ENCODE measurements at regions not wholly inside any gene's neighbourhood (a gene's known extent, or its start where the extent isn't known, plus 50 kb on each side); places are given as distances from the start of the nearest gene placed in this dataset.

- TF ChIP-seq ATF3 (IDR thresholded peaks at IDR 0.05) (no peak), CBX3 (IDR thresholded peaks at IDR 0.05; ENCODE audit: low read depth) (no peak)
These were observed 172.5 kb downstream of the FAM114A2 start (continued) for GRCh38 chr5:153866176-153866575.

- H3K4me2 ChIP-seq (ENCODE audit: low read length) = no peak overlapping the region
- ATAC-seq = no peak
- H3K9me2 ChIP-seq (ENCODE audit: insufficient read depth) = no peaks in the 10 kb centered on the region
- no peak overlapping the region for H3K9ac ChIP-seq (ENCODE audit: low read length)
- H3K4me3 ChIP-seq (replicated peaks in 1 of 2; ENCODE audit: low read depth in 1 of 2, low read length in 2 of 2) = no peak overlapping the region
- ChIA-PET CTCF (no interaction called here), POLR2A (no interaction called here), RAD21 (ENCODE audit: low non-redundant PET in 1 of 2, low total read pairs in 2 of 2, uncharacterized antibody in 2 of 2, unreplicated experiment in 2 of 2) (no interaction called here)
- H4K20me1 ChIP-seq (ENCODE audit: insufficient read depth) = no peaks in the 10 kb centered on the region
- no peaks in the 10 kb centered on the region for H3K9me3 ChIP-seq (ENCODE audit: control insufficient read depth in 1 of 2, insufficient read depth in 1 of 2, low read depth in 1 of 2, low read length in 2 of 2)
- no peaks in the 10 kb centered on the region for H3K79me2 ChIP-seq (ENCODE audit: insufficient read depth, low read length)
- intact Hi-C loops (cut with micrococcal nuclease) = no loop called here
- H3K4me1 ChIP-seq (ENCODE audit: control insufficient read depth in 1 of 2, insufficient read depth in 2 of 2, low read length in 2 of 2) = no peaks in the 10 kb centered on the region
- DNase-seq (ENCODE audit: low read depth, low spot score) = no peak
- peaks cover 43% of the 10 kb centered on the region for H3K27me3 ChIP-seq (ENCODE audit: insufficient read depth, low read length)
- no peak for TF ChIP-seq SRF (IDR thresholded peaks at IDR 0.05; ENCODE audit: low read depth)
- TF ChIP-seq ZBTB33 (IDR thresholded peaks at IDR 0.05; ENCODE audit: extremely low read depth, insufficient replicate concordance, low read length) = no peak
- no peak for TF ChIP-seq EZH2 (IDR thresholded peaks at IDR 0.05)
- TF ChIP-seq EZH2phosphoT487 (IDR thresholded peaks at IDR 0.05; ENCODE audit: borderline replicate concordance) = no peak
- TF ChIP-seq ZFX (IDR thresholded peaks at IDR 0.05) = no peak
- TF ChIP-seq CTCF (IDR thresholded peaks at IDR 0.05 in 2 of 3, conservative IDR thresholded peaks at IDR 0.05 in 1 of 3; ENCODE audit: borderline replicate concordance in 1 of 3, insufficient read depth in 1 of 3, low read depth in 2 of 3, low read length in 2 of 3) = no peak
- TF ChIP-seq ELF1 (IDR thresholded peaks at IDR 0.05; ENCODE audit: borderline replicate concordance, low read depth) = no peak
- TF ChIP-seq MAX (IDR thresholded peaks at IDR 0.05) = no peak
- TF ChIP-seq ATF3 (IDR thresholded peaks at IDR 0.05) = no peak
- TF ChIP-seq ZNF274 (IDR thresholded peaks at IDR 0.05; ENCODE audit: low read depth, low read length) = no peak
- no peak for TF ChIP-seq TCF7L2 (IDR thresholded peaks at IDR 0.05; ENCODE audit: borderline replicate concordance, extremely low read depth, insufficient read depth, insufficient read length)
- TF ChIP-seq POLR2A (IDR thresholded peaks at IDR 0.05; ENCODE audit: borderline replicate concordance, extremely low read depth, insufficient read depth, insufficient read length) = no peak
- TF ChIP-seq EGR1 (IDR thresholded peaks at IDR 0.05; ENCODE audit: low read depth) = no peak
- TF ChIP-seq RAD21 (IDR thresholded peaks at IDR 0.05; ENCODE audit: low read depth) = no peak
- no peak for TF ChIP-seq JUND (IDR thresholded peaks at IDR 0.05)
- no peak overlapping the region for H3K27ac ChIP-seq (ENCODE audit: low read depth, low read length)
- H2AFZ ChIP-seq (ENCODE audit: low read depth, low read length, poor library complexity, severe bottlenecking) = no peak overlapping the region
- H3K36me3 ChIP-seq (ENCODE audit: control insufficient read depth in 1 of 2, insufficient read depth in 2 of 2, low read length in 2 of 2) = no peaks in the 10 kb centered on the region
- no TSS peak for BruUV-seq (replicated peaks)
These were observed 173.7 kb downstream of the FAM114A2 start for GRCh38 chr5:153865016-153865415.

All from HCT116 (cell line).